ENCODE measurements at regions not wholly inside any gene's neighbourhood (a gene's known extent, or its start where the extent isn't known, plus 50 kb on each side); places are given as distances from the start of the nearest gene placed in this dataset.

DNA sequence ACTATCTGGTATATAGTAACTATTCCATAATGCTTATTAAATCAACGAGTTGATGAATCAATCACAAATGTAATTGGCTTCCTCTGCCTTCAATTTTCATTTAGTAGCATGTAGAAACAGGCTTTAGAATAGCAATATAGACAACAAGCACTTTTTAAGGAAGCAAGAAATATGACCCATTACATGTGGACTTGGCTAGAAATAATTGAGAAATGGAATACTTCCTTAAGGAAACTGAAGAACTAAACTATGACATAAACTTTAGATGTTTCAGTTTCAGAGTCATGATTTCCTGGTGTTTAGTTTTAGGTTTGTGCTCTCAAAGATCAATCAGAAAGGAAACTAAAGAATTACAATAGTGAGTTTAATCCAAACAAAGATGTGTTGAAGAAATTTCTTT is 443.8 kb downstream of the MBD2 start:
- H3K27ac ChIP-seq = no peak overlapping the region
- no peaks in the 10 kb centered on the region for H3K36me3 ChIP-seq
- H3K9me3 ChIP-seq = no peaks in the 10 kb centered on the region
- TF ChIP-seq, protein P1, sequence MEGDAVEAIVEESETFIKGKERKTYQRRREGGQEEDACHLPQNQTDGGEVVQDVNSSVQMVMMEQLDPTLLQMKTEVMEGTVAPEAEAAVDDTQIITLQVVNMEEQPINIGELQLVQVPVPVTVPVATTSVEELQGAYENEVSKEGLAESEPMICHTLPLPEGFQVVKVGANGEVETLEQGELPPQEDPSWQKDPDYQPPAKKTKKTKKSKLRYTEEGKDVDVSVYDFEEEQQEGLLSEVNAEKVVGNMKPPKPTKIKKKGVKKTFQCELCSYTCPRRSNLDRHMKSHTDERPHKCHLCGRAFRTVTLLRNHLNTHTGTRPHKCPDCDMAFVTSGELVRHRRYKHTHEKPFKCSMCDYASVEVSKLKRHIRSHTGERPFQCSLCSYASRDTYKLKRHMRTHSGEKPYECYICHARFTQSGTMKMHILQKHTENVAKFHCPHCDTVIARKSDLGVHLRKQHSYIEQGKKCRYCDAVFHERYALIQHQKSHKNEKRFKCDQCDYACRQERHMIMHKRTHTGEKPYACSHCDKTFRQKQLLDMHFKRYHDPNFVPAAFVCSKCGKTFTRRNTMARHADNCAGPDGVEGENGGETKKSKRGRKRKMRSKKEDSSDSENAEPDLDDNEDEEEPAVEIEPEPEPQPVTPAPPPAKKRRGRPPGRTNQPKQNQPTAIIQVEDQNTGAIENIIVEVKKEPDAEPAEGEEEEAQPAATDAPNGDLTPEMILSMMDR (IDR thresholded peaks at IDR 0.05) = no peak
- H3K4me1 ChIP-seq (ENCODE audit: control insufficient read depth in 1 of 2, insufficient read depth in 1 of 2, low read depth in 1 of 2, low read length in 1 of 2) = no peaks in the 10 kb centered on the region
- no peaks in the 10 kb centered on the region for H3K27me3 ChIP-seq
- no peak overlapping the region for H3K4me3 ChIP-seq (ENCODE audit: low read depth in 1 of 2, low read length in 1 of 2)

- Histone ChIP-seq H3K4me3 (ENCODE audit: low read depth in 1 of 2, low read length in 1 of 2) (no peak overlapping the region), H3K9me3 (no peaks in the 10 kb centered on the region), H3K27ac (no peak overlapping the region), H3K36me3 (no peaks in the 10 kb centered on the region), H3K27me3 (no peaks in the 10 kb centered on the region), H3K4me1 (ENCODE audit: control insufficient read depth in 1 of 2, insufficient read depth in 1 of 2, low read depth in 1 of 2, low read length in 1 of 2) (no peaks in the 10 kb centered on the region)
- TF ChIP-seq, protein P1 (IDR thresholded peaks at IDR 0.05) = no peak
Measured at GRCh38 chr18:53772293-53772692, 452.2 kb downstream of the MBD2 start.

DNA sequence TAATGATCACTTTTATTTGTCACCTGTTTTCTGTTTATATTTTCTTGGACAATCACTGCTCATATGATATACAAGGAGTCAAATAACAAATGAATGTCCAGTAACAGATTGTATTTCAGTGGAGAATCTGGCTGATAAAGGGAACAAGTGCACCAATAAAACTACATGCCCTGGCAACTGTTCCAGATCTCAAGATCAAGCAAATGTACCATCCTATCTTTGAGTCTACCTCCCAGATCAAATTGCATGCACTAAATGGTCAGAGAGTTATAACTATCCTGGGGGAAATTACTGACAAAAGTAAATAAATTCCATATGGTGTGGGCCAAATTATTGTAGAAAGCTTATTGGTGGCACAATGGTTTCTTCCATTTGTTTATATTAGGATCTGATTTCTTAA is 452.8 kb downstream of the MBD2 start:
- no peaks in the 10 kb centered on the region for H3K9me3 ChIP-seq
- no peaks in the 10 kb centered on the region for H3K4me1 ChIP-seq (ENCODE audit: control insufficient read depth in 1 of 2, insufficient read depth in 1 of 2, low read depth in 1 of 2, low read length in 1 of 2)
- no peaks in the 10 kb centered on the region for H3K27me3 ChIP-seq
- H3K36me3 ChIP-seq = no peaks in the 10 kb centered on the region
- TF ChIP-seq, protein P1 (IDR thresholded peaks at IDR 0.05) = no peak
- H3K4me3 ChIP-seq (ENCODE audit: low read depth in 1 of 2, low read length in 1 of 2) = no peak overlapping the region
- no peak overlapping the region for H3K27ac ChIP-seq

GRCh38 chr18:53765211-53765610 is 459.3 kb downstream of the MBD2 start:
- H3K27ac ChIP-seq = no peak overlapping the region
- no peaks in the 10 kb centered on the region for H3K36me3 ChIP-seq
- H3K9me3 ChIP-seq = no peaks in the 10 kb centered on the region
- no peaks in the 10 kb centered on the region for H3K4me1 ChIP-seq (ENCODE audit: control insufficient read depth in 1 of 2, insufficient read depth in 1 of 2, low read depth in 1 of 2, low read length in 1 of 2)
- no peak overlapping the region for H3K4me3 ChIP-seq (ENCODE audit: low read depth in 1 of 2, low read length in 1 of 2)
- TF ChIP-seq, protein P1 (IDR thresholded peaks at IDR 0.05) = no peak
- H3K27me3 ChIP-seq = no peaks in the 10 kb centered on the region

DNA sequence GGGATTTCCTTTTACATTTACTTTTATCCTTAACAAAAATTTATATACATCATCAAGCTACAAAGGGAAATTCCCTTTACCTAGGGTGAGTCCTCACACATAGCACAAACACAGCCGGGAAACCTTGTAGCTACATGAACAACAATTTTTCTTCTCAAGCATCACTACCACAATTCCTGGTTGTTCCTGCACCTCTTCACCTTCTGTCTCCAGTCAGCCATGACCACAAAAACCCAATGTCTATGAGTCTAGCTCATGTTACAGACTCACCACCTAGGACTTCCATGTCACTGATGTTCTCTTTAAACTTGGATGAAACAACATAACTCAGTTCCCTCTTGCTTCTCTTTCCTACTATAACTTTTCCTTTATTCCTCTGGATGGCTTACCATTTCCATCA is 460.4 kb downstream of the MBD2 start:
- Histone ChIP-seq H3K9me3 (no peaks in the 10 kb centered on the region), H3K4me1 (ENCODE audit: control insufficient read depth in 1 of 2, insufficient read depth in 1 of 2, low read depth in 1 of 2, low read length in 1 of 2) (no peaks in the 10 kb centered on the region), H3K4me3 (ENCODE audit: low read depth in 1 of 2, low read length in 1 of 2) (no peak overlapping the region), H3K27ac (no peak overlapping the region), H3K36me3 (no peaks in the 10 kb centered on the region), H3K27me3 (no peaks in the 10 kb centered on the region)
- TF ChIP-seq, protein P1 (IDR thresholded peaks at IDR 0.05) = no peak

DNA sequence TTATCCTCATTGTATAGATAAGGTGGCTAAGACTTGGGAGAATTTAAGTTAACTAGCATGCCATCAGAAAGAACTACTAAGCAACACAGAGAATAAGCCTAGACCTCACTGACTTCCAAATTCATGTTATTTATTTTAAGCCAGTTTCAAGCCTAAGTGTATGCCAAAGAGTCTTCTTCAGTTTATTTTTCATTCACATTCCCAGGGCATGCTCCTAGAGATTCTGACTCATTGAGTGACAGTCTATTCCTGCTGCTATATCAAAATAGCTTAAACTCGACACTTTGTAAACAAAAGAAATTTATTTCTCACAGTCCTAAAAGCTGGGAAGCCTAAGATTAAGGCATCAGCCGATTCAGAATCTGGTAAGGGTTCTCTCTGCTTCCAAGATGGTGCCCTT is 467.1 kb downstream of the MBD2 start:
- Histone ChIP-seq H3K4me1 (ENCODE audit: control insufficient read depth in 1 of 2, insufficient read depth in 1 of 2, low read depth in 1 of 2, low read length in 1 of 2) (no peaks in the 10 kb centered on the region), H3K36me3 (no peaks in the 10 kb centered on the region), H3K9me3 (no peaks in the 10 kb centered on the region), H3K27me3 (no peaks in the 10 kb centered on the region), H3K27ac (no peak overlapping the region), H3K4me3 (ENCODE audit: low read depth in 1 of 2, low read length in 1 of 2) (no peak overlapping the region)
- TF ChIP-seq, protein P1 (IDR thresholded peaks at IDR 0.05) = no peak
